Ascending aorta (tissue), 2 donors: ENCODE measurements at regions not wholly inside any gene's neighbourhood (a gene's known extent, or its start where the extent isn't known, plus 50 kb on each side); places are given as distances from the start of the nearest gene placed in this dataset.

ENCODE experiments used
- DNase-seq, 2 donors: peaks; one replicate each; pipeline ENCODE4 v3.0.0-alpha.2; 2019; ENCODE audit warnings: low spot score in 2 of 2
- H3K27ac ChIP-seq, 2 donors: fragments of 200-600 bp; sonication (generic); one replicate each; pipeline ENCODE4 v1.5.1; 2016 to 2017; ENCODE audit warnings: mild to moderate bottlenecking in 1 of 2
- H3K27me3 ChIP-seq: fragments of 200-600 bp; sonication (generic); one replicate; pipeline ENCODE4 v1.5.1; 2017
- H3K36me3 ChIP-seq, 2 donors: fragments of 200-600 bp; sonication (generic); one replicate each; pipeline ENCODE4 v1.5.1; 2016
- H3K4me1 ChIP-seq, 2 donors: fragments of 200-600 bp; sonication (generic); one replicate each; pipeline ENCODE4 v1.5.1; 2016 to 2017; ENCODE audit warnings: mild to moderate bottlenecking in 1 of 2
- H3K4me3 ChIP-seq, 2 donors: fragments of 200-600 bp; sonication (generic); one replicate each; pipeline ENCODE4 v1.5.1; 2016 to 2017; ENCODE audit warnings: mild to moderate bottlenecking in 1 of 2
- H3K9me3 ChIP-seq, 2 donors: fragments of 200-600 bp; sonication (generic); one replicate each; pipeline ENCODE4 v1.5.1; 2016
- intact Hi-C: fragments of 100-400 bp; cut with DNase I; formaldehyde crosslinking; loops from one replicate; pipeline ENCODE4 v1.15.1; 2023
- TF ChIP-seq, protein P1 (sequence below), 3 experiments: fragments of 200-600 bp in 2 of 3; fragments of 450-650 bp in 1 of 3; sonication (generic) in 2 of 3; IDR thresholded peaks; one replicate each; pipeline ENCODE4 v1.5.1; 2016 to 2019; ENCODE audit warnings: antibody characterized with exemption in 3 of 3, mild to moderate bottlenecking in 1 of 3, moderate library complexity in 1 of 3

DNA sequence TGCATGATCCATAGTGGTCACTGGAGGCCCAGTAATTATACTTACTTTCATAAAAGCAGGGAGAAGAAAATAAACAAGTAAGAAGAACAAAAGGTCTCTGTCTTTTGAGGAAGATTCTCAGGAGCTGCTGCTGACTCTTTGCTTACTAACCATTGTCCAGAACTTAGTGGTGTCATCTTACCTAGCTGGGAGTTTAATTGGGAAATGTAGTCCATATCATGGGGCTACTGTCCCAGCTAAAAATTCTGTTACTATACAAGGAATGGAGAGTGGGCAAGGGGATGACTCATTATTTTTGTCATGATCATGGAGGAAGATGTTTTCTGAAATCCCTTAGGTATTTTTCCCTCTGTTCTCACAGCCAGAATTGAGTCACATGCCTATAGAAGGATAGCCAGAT lies 639.3 kb downstream of the MTRR start:
- Histone ChIP-seq H3K9me3 (no peaks in the 10 kb centered on the region), H3K27me3 (no peaks in the 10 kb centered on the region), H3K4me1 (no peaks in the 10 kb centered on the region), H3K27ac (no peak overlapping the region), H3K4me3 (no peak overlapping the region), H3K36me3 (no peaks in the 10 kb centered on the region)
- intact Hi-C loops = no loop called here
- TF ChIP-seq, protein P1, sequence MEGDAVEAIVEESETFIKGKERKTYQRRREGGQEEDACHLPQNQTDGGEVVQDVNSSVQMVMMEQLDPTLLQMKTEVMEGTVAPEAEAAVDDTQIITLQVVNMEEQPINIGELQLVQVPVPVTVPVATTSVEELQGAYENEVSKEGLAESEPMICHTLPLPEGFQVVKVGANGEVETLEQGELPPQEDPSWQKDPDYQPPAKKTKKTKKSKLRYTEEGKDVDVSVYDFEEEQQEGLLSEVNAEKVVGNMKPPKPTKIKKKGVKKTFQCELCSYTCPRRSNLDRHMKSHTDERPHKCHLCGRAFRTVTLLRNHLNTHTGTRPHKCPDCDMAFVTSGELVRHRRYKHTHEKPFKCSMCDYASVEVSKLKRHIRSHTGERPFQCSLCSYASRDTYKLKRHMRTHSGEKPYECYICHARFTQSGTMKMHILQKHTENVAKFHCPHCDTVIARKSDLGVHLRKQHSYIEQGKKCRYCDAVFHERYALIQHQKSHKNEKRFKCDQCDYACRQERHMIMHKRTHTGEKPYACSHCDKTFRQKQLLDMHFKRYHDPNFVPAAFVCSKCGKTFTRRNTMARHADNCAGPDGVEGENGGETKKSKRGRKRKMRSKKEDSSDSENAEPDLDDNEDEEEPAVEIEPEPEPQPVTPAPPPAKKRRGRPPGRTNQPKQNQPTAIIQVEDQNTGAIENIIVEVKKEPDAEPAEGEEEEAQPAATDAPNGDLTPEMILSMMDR (IDR thresholded peaks at IDR 0.05) = no peak
- DNase-seq = no peak

DNA sequence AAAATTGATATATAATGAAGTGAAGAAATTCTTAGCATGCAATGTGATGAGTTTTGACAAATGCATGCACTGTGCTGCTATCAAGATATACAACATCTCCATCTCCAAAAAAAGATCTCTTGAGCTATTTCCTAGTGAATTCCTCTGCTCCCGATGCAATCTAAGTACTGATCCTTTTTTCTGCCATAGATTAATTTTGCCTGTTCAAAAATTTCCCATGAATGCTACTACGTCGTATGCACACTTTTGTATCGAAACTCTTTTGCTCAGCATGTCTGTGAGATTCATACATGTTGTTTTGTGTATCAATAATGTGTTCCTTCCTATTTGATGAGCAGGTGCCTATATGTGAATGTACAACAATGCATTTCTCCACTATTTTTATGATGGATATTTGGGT lies 647.4 kb downstream of the MTRR start:
- Histone ChIP-seq H3K9me3 (no peaks in the 10 kb centered on the region), H3K36me3 (no peaks in the 10 kb centered on the region), H3K27me3 (no peaks in the 10 kb centered on the region), H3K4me3 (no peak overlapping the region), H3K4me1 (no peaks in the 10 kb centered on the region), H3K27ac (no peak overlapping the region)
- TF ChIP-seq, protein P1 (IDR thresholded peaks at IDR 0.05) = no peak
- no peak for DNase-seq
- intact Hi-C loops = no loop called here

DNA sequence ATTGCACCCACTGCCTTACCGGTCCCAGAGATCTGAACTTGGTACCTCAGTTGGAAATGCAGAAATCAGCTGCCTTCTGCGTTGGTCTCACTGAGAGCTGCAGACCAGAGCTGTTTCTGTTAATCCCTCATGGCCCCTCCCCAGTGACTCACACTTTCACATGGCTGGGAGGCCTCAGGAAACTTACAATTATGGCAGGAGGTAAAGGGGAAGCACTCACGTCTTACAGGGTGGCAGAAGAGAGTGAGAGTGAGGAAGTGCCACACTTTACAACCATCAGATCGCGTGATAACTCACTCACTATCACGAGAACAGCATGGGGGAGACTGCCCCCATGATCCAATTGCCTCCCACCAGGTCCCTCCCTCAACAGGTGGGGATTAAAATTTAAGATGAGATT lies 648.5 kb downstream of the MTRR start:
- H3K4me3 ChIP-seq = no peak overlapping the region
- intact Hi-C loops = no loop called here
- TF ChIP-seq, protein P1 (IDR thresholded peaks at IDR 0.05) = no peak

DNA sequence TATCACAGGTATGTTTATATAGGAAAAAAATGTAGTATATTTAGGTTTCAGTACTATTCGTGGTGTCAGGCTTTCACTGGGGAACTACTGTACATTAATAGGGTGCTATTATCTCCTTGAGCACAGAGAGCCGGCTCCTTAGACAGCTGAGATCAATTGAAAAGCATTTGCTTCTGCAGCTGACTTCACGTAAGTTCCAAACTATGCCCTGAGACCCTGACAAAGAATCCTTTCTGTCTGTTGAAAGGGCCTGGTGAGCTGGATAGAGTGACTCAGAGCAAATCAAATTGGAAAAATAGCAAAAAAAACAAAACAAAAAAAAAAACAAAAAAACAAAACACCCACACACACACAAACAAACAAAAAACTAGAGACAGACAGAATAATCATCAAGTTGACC lies 652.0 kb downstream of the MTRR start:
- H3K4me1 ChIP-seq = no peaks in the 10 kb centered on the region
- H3K36me3 ChIP-seq = no peaks in the 10 kb centered on the region
- no peaks in the 10 kb centered on the region for H3K9me3 ChIP-seq
- no peak overlapping the region for H3K27ac ChIP-seq
- H3K4me3 ChIP-seq = no peak overlapping the region
- TF ChIP-seq, protein P1 (IDR thresholded peaks at IDR 0.05) = no peak
- no peak for DNase-seq
- intact Hi-C loops = no loop called here
- no peaks in the 10 kb centered on the region for H3K27me3 ChIP-seq

More for the DNA sequence above, 648.5 kb downstream of the MTRR start:
- Histone ChIP-seq H3K4me1 (no peaks in the 10 kb centered on the region), H3K27me3 (no peaks in the 10 kb centered on the region), H3K27ac (no peak overlapping the region), H3K36me3 (no peaks in the 10 kb centered on the region), H3K9me3 (no peaks in the 10 kb centered on the region)
- no peak for DNase-seq

DNA sequence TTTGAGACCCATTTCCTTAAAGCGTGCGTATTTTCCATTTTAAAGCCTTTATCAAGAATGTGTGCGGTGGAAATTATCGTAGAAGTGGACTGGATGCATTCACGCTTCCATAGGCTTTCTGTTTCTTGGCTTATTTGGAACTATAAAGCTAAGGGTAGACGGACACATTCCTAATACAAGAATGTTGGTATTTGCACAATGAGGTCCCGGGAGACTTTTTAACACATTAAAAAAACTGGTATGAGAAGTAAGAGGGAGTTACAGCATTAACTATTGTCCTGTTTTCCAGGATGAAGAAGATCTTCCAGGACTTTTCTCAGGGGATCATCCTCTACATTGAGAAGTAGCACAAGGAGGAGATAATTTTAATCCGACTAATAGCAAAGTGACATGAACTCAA lies 653.0 kb downstream of the MTRR start:
- intact Hi-C loops = no loop called here
- DNase-seq = no peak
- H3K4me3 ChIP-seq = no peak overlapping the region
- TF ChIP-seq, protein P1 (IDR thresholded peaks at IDR 0.05) = no peak
- no peaks in the 10 kb centered on the region for H3K4me1 ChIP-seq
- no peaks in the 10 kb centered on the region for H3K9me3 ChIP-seq
- H3K27ac ChIP-seq = no peak overlapping the region
- no peaks in the 10 kb centered on the region for H3K36me3 ChIP-seq
- H3K27me3 ChIP-seq = no peaks in the 10 kb centered on the region

DNA sequence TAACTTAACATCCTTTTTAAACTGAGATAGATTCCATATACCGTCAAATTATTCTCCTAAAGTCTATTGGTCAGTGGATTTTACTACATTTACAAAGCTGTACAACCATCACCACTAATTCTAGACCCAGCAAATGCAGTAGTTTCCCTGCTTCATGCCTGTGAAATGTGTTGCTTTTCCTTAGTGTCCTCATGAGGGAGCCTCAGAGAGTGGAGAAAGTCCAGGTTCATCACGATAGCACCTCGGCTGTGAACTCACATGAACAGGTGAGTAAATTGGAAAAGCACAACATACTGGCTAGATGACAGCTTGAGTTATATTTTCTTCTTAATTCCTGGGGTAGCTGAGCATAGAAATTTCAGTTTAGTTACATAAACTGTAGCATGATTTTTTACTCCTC lies 653.7 kb downstream of the MTRR start:
- Histone ChIP-seq H3K27ac (no peak overlapping the region), H3K36me3 (no peaks in the 10 kb centered on the region), H3K4me3 (no peak overlapping the region), H3K27me3 (no peaks in the 10 kb centered on the region), H3K4me1 (no peaks in the 10 kb centered on the region), H3K9me3 (no peaks in the 10 kb centered on the region)
- intact Hi-C loops = no loop called here
- DNase-seq = no peak
- TF ChIP-seq, protein P1 (IDR thresholded peaks at IDR 0.05) = no peak
